ENCODE measurements at regions not wholly inside any gene's neighbourhood (a gene's known extent, or its start where the extent isn't known, plus 50 kb on each side); places are given as distances from the start of the nearest gene placed in this dataset.

GRCh38 chr4:187380181-187380581, 615.4 kb upstream of the ZFP42 start:
- H3K9me3 Mint-ChIP-seq, result peaks cover 12% of the 10 kb centered on the region
- no peak for TF ChIP-seq CTCF (IDR thresholded peaks at IDR 0.05)
- POLR2A ChIA-PET, result no interaction called here

GRCh38 chr4:187383181-187383580, 612.4 kb upstream of the ZFP42 start:
- intact Hi-C loops (cut with micrococcal nuclease), result no loop called here
- CTCF ChIA-PET, result no interaction called here
- H3K36me3 Mint-ChIP-seq (ENCODE audit: low read depth), result no peaks in the 10 kb centered on the region
- no peak for TF ChIP-seq CTCF (IDR thresholded peaks at IDR 0.05)
- peaks cover 5% of the 10 kb centered on the region for H3K9me3 Mint-ChIP-seq
- POLR2A ChIA-PET, result no interaction called here
- DNase-seq, result no peak
- H3K27ac Mint-ChIP-seq, result no peak overlapping the region
- H3K27me3 Mint-ChIP-seq, result no peaks in the 10 kb centered on the region
- ATAC-seq (ENCODE audit: low read depth), result no peak
- H3K4me3 Mint-ChIP-seq, result no peak overlapping the region
- no peaks in the 10 kb centered on the region for H3K4me1 Mint-ChIP-seq

More at GRCh38 chr4:187380181-187380581, 615.4 kb upstream of the ZFP42 start:
- Mint-ChIP-seq H3K27me3 (no peaks in the 10 kb centered on the region), H3K36me3 (ENCODE audit: low read depth) (no peaks in the 10 kb centered on the region), H3K27ac (no peak overlapping the region), H3K4me3 (no peak overlapping the region), H3K4me1 (no peaks in the 10 kb centered on the region)
- DNase-seq (no peak), ATAC-seq (ENCODE audit: low read depth) (no peak)
- intact Hi-C loops (cut with micrococcal nuclease), result no loop called here
- CTCF ChIA-PET, result no interaction called here

GRCh38 chr4:187387739-187388138, 607.8 kb upstream of the ZFP42 start:
- TF ChIP-seq CTCF (IDR thresholded peaks at IDR 0.05), result no peak
- no peaks in the 10 kb centered on the region for H3K4me1 Mint-ChIP-seq
- no peak for ATAC-seq (ENCODE audit: low read depth)
- ChIA-PET CTCF (no interaction called here), POLR2A (no interaction called here)
- DNase-seq, result no peak
- peaks cover 2% of the 10 kb centered on the region for H3K9me3 Mint-ChIP-seq
- no peaks in the 10 kb centered on the region for H3K27me3 Mint-ChIP-seq
- no peak overlapping the region for H3K4me3 Mint-ChIP-seq
- no peaks in the 10 kb centered on the region for H3K36me3 Mint-ChIP-seq (ENCODE audit: low read depth)
- H3K27ac Mint-ChIP-seq, result no peak overlapping the region
- intact Hi-C loops (cut with micrococcal nuclease), result no loop called here

- intact Hi-C loops (cut with micrococcal nuclease), result no loop called here
- no peaks in the 10 kb centered on the region for H3K36me3 Mint-ChIP-seq (ENCODE audit: low read depth)
- no peak for TF ChIP-seq CTCF (IDR thresholded peaks at IDR 0.05)
- no peaks in the 10 kb centered on the region for H3K4me1 Mint-ChIP-seq
- DNase-seq (no peak), ATAC-seq (ENCODE audit: low read depth) (no peak)
- ChIA-PET CTCF (no interaction called here), POLR2A (no interaction called here)
- H3K9me3 Mint-ChIP-seq, result peaks cover 2% of the 10 kb centered on the region
- no peak overlapping the region for H3K27ac Mint-ChIP-seq
- no peaks in the 10 kb centered on the region for H3K27me3 Mint-ChIP-seq
- H3K4me3 Mint-ChIP-seq, result no peak overlapping the region
Observed at GRCh38 chr4:187389420-187389819, 606.2 kb upstream of the ZFP42 start.

- Mint-ChIP-seq H3K9me3 (peaks cover 2% of the 10 kb centered on the region), H3K4me1 (no peaks in the 10 kb centered on the region), H3K27me3 (no peaks in the 10 kb centered on the region), H3K36me3 (ENCODE audit: low read depth) (no peaks in the 10 kb centered on the region), H3K27ac (no peak overlapping the region), H3K4me3 (no peak overlapping the region)
- DNase-seq (no peak), ATAC-seq (ENCODE audit: low read depth) (no peak)
- ChIA-PET CTCF (no interaction called here), POLR2A (no interaction called here)
- TF ChIP-seq CTCF (IDR thresholded peaks at IDR 0.05), result no peak
- intact Hi-C loops (cut with micrococcal nuclease), result no loop called here
Observed at GRCh38 chr4:187390646-187391045, 604.9 kb upstream of the ZFP42 start.
